NCI-H510A (cell line): ENCODE measurements at regions not wholly inside any gene's neighbourhood (a gene's known extent, or its start where the extent isn't known, plus 50 kb on each side); places are given as distances from the start of the nearest gene placed in this dataset.

ENCODE experiments used
- DNase-seq: peaks from one replicate; lab custom pipeline; 2025; lab: John Stamatoyannopoulos, UW

GRCh38 chr6:91534614-91535013 is 947.7 kb upstream of the MAP3K7 start:
- DNase-seq, result no peak

GRCh38 chr6:91523511-91523910 is 936.6 kb upstream of the MAP3K7 start:
- no peak for DNase-seq

GRCh38 chr6:91521999-91522398 is 935.1 kb upstream of the MAP3K7 start:
- DNase-seq, result no peak

GRCh38 chr6:91509711-91510110 is 922.8 kb upstream of the MAP3K7 start:
- DNase-seq, result no peak

- no peak for DNase-seq
Measured at GRCh38 chr6:91509039-91509438, 922.2 kb upstream of the MAP3K7 start.

GRCh38 chr6:91506509-91506908 is 919.6 kb upstream of the MAP3K7 start:
- no peak for DNase-seq

GRCh38 chr6:91505199-91505598 is 918.3 kb upstream of the MAP3K7 start:
- DNase-seq, result no peak

GRCh38 chr6:91501930-91502329 is 915.1 kb upstream of the MAP3K7 start:
- DNase-seq, result no peak

- no peak for DNase-seq
Measured at GRCh38 chr6:91500689-91501303, 913.9 kb upstream of the MAP3K7 start.

GRCh38 chr6:91498576-91498975 is 911.7 kb upstream of the MAP3K7 start:
- DNase-seq, result no peak

- no peak for DNase-seq
Measured at GRCh38 chr6:91497770-91498169, 910.9 kb upstream of the MAP3K7 start.

GRCh38 chr6:91490671-91491301 is 903.9 kb upstream of the MAP3K7 start:
- no peak for DNase-seq

- no peak for DNase-seq
Measured at GRCh38 chr6:91487696-91488392, 901.0 kb upstream of the MAP3K7 start.

- DNase-seq, result no peak
Measured at GRCh38 chr6:91486200-91486599, 899.3 kb upstream of the MAP3K7 start.

GRCh38 chr6:91485047-91485446 is 898.2 kb upstream of the MAP3K7 start:
- DNase-seq, result no peak

- DNase-seq, result no peak
Measured at GRCh38 chr6:91483415-91484105, 896.7 kb upstream of the MAP3K7 start.

- DNase-seq, result no peak
Measured at GRCh38 chr6:91482498-91482897, 895.6 kb upstream of the MAP3K7 start.

GRCh38 chr6:91480402-91480801 is 893.5 kb upstream of the MAP3K7 start:
- DNase-seq, result no peak

GRCh38 chr6:91477688-91478087 is 890.8 kb upstream of the MAP3K7 start:
- no peak for DNase-seq

GRCh38 chr6:91476000-91476399 is 889.1 kb upstream of the MAP3K7 start:
- DNase-seq, result no peak

- no peak for DNase-seq
Measured at GRCh38 chr6:91465393-91465792, 878.5 kb upstream of the MAP3K7 start.

- no peak for DNase-seq
Measured at GRCh38 chr6:91464718-91465117, 877.8 kb upstream of the MAP3K7 start.

- no peak for DNase-seq
Measured at GRCh38 chr6:91464201-91464600, 877.3 kb upstream of the MAP3K7 start.
